Skeletal muscle tissue (tissue), 3 donors: ENCODE measurements at regions not wholly inside any gene's neighbourhood (a gene's known extent, or its start where the extent isn't known, plus 50 kb on each side); places are given as distances from the start of the nearest gene placed in this dataset.

Experiments used
- H3K27ac ChIP-seq: one replicate; pipeline ENCODE4 v1.7.0; 2013; ENCODE audit warnings: mild to moderate bottlenecking, low read depth, low read length, inconsistent platforms
- H3K27me3 ChIP-seq, 3 donors: one replicate each; pipeline ENCODE4 v1.7.0; 2013; ENCODE audit warnings: low read length in 3 of 3; ENCODE audit not compliant: control insufficient read depth in 3 of 3, insufficient read depth in 3 of 3
- H3K36me3 ChIP-seq, 3 donors: one replicate each; pipeline ENCODE4 v1.7.0; 2013; ENCODE audit warnings: low read length in 3 of 3; ENCODE audit not compliant: control insufficient read depth in 3 of 3, insufficient read depth in 3 of 3
- H3K4me1 ChIP-seq, 3 donors: one replicate each; pipeline ENCODE4 v1.7.0; 2013; ENCODE audit warnings: low read length in 3 of 3, mild to moderate bottlenecking in 3 of 3; ENCODE audit not compliant: control insufficient read depth in 3 of 3, insufficient read depth in 3 of 3
- H3K4me3 ChIP-seq, 3 donors: one replicate each; pipeline ENCODE4 v1.7.0; 2013; ENCODE audit warnings: low read length in 3 of 3
- H3K9ac ChIP-seq, 3 donors: one replicate each; pipeline ENCODE4 v1.7.0; 2013; ENCODE audit warnings: low read length in 3 of 3, mild to moderate bottlenecking in 3 of 3, moderate library complexity in 2 of 3, low read depth in 1 of 3
- H3K9me3 ChIP-seq, 3 donors: one replicate each; pipeline ENCODE4 v1.7.0; 2013; ENCODE audit warnings: low read length in 3 of 3; ENCODE audit not compliant: control insufficient read depth in 3 of 3
- donor health status: Osteomylitis.

DNA sequence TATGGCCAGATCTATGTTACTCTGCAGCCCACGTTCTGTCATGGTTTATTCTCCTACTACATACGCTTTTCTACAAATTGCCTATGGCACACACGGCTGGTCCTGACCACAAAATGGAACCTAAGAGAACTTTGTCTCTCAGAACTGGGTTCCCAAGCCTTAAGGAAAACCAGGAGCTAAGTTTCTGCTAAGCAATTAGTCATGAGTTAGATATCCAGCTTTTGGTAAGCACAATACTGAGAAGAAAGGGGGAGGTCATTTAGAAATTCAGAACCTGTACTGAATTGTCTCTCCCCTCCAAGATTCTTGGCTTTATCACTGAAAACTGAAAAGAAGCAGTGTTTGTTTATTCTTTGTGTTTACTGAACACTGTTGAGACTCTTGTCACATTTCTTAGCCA lies 283.5 kb upstream of the TANK start:
- Histone ChIP-seq H3K4me1 (no peaks in the 10 kb centered on the region), H3K4me3 (no peak overlapping the region), H3K9ac (no peak overlapping the region), H3K9me3 (no peaks in the 10 kb centered on the region), H3K27me3 (no peaks in the 10 kb centered on the region), H3K36me3 (no peaks in the 10 kb centered on the region), H3K27ac (no peak overlapping the region)

DNA sequence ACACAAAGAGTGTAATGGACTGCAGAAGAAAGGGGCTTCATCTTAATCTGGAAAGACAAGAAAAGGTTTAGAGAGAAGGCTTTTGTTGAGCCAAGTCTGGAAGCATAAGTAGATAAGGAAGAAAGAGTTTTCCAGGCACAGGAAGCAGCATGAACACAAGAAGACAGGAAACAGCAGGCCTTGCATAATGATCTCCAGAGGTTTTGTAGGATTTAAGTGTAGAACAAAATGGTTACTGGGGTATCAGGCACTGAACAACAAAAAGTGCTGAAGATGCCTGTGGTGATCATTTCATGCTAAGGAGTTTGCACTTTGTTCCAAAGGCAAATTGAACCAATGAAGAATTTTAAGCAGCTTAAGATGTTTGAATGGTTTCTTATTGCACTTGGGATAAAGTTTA lies 281.6 kb upstream of the TANK start:
- Histone ChIP-seq H3K4me1 (no peaks in the 10 kb centered on the region), H3K4me3 (no peak overlapping the region), H3K36me3 (no peaks in the 10 kb centered on the region), H3K27me3 (no peaks in the 10 kb centered on the region), H3K9me3 (no peaks in the 10 kb centered on the region), H3K27ac (no peak overlapping the region), H3K9ac (no peak overlapping the region)

DNA sequence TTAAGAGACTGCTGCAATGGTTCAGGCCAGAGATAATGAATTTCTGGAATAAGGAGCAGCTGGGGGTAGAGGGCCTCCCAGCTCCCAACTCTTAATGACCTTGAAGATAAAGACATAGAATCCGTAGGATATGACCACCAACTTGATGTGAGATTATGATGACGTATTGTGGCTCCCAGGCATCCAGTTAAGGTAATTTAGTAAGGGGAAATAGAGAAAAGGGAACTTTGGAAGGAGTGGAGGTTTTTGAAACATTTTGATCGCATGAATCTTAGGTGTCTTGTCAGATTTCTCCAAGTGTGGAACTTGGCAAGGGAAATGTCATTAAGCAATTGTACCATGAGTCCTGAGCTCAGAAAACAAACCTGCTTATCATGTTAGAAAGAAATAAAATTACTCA lies 277.3 kb upstream of the TANK start:
- Histone ChIP-seq H3K27me3 (no peaks in the 10 kb centered on the region), H3K4me3 (no peak overlapping the region), H3K27ac (no peak overlapping the region), H3K36me3 (no peaks in the 10 kb centered on the region), H3K4me1 (no peaks in the 10 kb centered on the region), H3K9ac (no peak overlapping the region), H3K9me3 (no peaks in the 10 kb centered on the region)

DNA sequence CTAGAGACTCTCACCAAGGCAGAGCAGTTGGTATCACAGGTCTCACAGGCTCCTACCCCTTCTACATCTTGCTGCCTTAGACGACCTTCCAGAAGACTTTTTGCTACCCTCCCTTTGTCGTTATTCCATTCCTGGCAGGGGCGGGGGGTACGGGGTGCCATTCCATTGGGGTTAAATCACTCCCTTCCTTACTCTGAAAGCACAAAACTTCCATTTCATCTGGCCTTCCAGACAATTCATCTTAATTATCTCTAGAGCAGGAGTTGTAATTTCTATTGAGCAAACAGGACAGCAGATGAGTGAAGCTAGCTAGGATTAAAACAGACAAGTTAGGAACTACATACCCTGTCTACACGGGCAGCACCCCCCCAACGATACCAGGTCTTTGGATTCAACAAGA lies 276.2 kb upstream of the TANK start:
- Histone ChIP-seq H3K9ac (no peak overlapping the region), H3K36me3 (no peaks in the 10 kb centered on the region), H3K27me3 (no peaks in the 10 kb centered on the region), H3K27ac (no peak overlapping the region), H3K4me3 (no peak overlapping the region), H3K4me1 (no peaks in the 10 kb centered on the region), H3K9me3 (no peaks in the 10 kb centered on the region)

DNA sequence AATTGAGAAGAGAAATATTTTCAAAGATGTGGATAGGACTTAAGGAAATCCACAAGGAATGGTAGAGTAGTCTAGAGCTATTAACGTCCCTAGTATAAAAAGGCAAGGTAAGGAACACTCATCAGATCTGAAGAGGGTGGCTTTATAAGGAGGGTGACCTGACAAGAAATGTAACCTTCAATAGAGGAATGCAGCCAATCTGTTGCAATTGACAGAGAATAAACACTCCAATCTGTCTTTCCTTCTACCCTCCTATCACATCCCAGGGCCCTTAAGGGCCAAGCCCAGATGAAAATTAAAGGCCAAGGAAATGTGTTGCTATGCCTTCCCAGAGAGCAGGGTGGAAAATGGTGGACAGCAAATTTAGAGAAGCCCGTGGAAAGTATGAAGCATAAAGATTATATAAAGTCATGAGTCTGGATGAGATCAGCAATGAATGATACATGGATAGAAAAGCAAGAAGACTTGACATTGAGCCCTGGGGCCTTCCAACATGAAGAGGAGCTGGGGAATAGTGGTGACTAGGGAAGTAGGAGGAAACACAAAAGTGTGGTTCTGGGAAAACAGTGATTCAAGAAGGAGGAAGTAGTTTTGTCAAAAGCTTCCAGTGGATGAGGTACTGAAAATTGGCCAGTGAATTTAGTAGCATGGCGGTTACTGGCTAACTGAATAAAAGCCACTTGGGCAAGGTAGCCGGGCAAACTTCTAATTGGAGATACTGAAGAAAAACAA lies 270.6 kb upstream of the TANK start:
- Histone ChIP-seq H3K27ac (no peak overlapping the region), H3K9me3 (no peaks in the 10 kb centered on the region), H3K4me1 (no peaks in the 10 kb centered on the region), H3K36me3 (no peaks in the 10 kb centered on the region), H3K4me3 (no peak overlapping the region), H3K27me3 (no peaks in the 10 kb centered on the region), H3K9ac (no peak overlapping the region)

DNA sequence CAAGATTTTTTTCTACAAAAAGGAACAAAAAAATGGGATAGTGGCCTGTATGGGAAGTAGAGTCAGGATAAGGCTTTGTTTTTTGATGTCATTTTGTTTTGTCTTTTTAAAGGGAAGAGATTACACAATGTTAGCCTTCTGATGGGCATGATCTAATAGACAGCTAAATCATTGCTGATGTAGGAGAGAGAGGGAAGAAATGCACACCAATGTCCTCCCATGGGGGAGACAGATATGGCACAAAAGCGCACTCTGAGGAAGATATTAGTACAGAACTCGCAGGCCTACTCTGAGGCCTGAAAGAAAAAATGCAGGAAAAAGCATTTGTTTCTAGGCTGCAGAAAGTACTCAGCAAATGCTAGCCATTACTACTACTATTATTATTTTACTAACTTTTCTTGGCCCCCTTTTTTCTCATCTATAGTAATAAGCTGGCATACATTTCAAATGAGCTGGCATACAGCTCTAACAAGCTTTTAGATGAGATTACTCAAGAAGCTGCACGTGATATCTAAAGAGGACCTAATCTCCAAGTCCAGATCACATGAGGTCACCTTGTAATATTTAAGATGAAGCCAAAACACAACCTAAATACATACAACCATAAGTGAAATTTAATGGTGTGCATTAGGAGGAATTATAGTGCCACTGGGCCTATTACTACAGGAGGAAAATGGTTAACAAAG lies 269.4 kb upstream of the TANK start:
- H3K9me3 ChIP-seq: no peaks in the 10 kb centered on the region
- H3K27ac ChIP-seq: no peak overlapping the region
- no peak overlapping the region for H3K9ac ChIP-seq
- H3K36me3 ChIP-seq: no peaks in the 10 kb centered on the region
- H3K4me1 ChIP-seq: no peaks in the 10 kb centered on the region
- H3K27me3 ChIP-seq: no peaks in the 10 kb centered on the region
- H3K4me3 ChIP-seq: no peak overlapping the region

DNA sequence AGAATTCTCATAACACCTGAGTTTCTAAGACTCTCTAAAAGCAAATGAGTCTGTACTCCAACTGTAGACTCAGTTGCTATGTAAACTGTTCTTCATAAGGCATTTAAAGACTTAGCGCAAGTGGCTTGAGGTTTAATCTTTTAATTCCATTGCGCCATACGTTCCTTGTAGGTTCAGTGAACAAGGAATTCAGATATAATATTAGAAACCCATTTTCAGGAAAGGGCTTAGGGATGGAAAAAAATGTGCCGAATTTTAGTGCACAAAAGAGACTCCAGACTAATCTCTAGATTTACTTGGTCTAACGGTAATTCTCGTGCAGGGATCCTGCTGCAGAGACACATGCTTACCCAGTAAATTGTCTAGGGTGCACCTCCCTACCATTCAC lies 268.9 kb upstream of the TANK start:
- Histone ChIP-seq H3K4me3 (no peak overlapping the region), H3K36me3 (no peaks in the 10 kb centered on the region), H3K9ac (no peak overlapping the region), H3K27ac (no peak overlapping the region), H3K9me3 (no peaks in the 10 kb centered on the region), H3K4me1 (no peaks in the 10 kb centered on the region), H3K27me3 (no peaks in the 10 kb centered on the region)

DNA sequence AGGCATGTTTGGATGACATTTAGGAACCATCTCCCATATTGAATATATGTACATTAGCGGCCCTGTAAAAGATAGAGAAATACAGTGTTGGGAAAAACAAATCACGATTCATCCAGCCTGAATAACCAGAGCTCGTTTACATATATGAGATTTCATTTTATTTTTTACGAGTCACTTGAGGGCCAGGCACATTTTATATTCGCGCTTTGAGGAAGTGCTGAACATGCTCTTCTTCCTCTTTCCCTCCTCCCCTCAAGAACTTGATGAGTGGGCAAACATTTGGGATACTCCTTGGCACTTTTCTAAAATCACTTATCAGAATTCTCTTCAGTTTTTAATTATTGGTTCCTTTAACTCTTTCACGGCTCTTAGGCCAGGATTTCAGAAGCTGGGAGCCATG lies 268.0 kb upstream of the TANK start:
- no peaks in the 10 kb centered on the region for H3K36me3 ChIP-seq
- H3K27ac ChIP-seq: no peak overlapping the region
- H3K27me3 ChIP-seq: no peaks in the 10 kb centered on the region
- no peaks in the 10 kb centered on the region for H3K9me3 ChIP-seq
- no peak overlapping the region for H3K4me3 ChIP-seq
- no peaks in the 10 kb centered on the region for H3K4me1 ChIP-seq
- H3K9ac ChIP-seq: no peak overlapping the region

DNA sequence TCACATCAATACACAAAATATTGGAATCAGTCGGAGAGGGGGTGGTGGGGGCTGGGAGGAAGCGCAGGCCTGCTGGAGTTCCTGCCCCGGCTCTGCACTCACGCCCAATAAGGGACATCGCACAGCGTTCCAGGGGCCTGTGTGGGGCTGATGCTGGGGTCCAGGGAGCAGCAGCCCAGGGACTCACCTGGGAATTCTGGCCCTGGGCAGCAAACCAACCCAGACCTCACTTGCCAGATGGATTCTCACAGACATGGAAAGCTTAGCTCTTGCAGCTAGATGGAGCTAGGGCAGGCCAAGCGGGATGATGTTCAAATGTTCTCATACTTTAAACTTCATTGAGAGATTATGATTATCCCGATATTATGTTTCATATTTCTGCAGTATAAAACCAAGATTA lies 266.6 kb upstream of the TANK start:
- H3K36me3 ChIP-seq: no peaks in the 10 kb centered on the region
- H3K9ac ChIP-seq: no peak overlapping the region
- H3K9me3 ChIP-seq: no peaks in the 10 kb centered on the region
- H3K4me3 ChIP-seq: no peak overlapping the region
- H3K4me1 ChIP-seq: no peaks in the 10 kb centered on the region
- H3K27me3 ChIP-seq: no peaks in the 10 kb centered on the region
- no peak overlapping the region for H3K27ac ChIP-seq

DNA sequence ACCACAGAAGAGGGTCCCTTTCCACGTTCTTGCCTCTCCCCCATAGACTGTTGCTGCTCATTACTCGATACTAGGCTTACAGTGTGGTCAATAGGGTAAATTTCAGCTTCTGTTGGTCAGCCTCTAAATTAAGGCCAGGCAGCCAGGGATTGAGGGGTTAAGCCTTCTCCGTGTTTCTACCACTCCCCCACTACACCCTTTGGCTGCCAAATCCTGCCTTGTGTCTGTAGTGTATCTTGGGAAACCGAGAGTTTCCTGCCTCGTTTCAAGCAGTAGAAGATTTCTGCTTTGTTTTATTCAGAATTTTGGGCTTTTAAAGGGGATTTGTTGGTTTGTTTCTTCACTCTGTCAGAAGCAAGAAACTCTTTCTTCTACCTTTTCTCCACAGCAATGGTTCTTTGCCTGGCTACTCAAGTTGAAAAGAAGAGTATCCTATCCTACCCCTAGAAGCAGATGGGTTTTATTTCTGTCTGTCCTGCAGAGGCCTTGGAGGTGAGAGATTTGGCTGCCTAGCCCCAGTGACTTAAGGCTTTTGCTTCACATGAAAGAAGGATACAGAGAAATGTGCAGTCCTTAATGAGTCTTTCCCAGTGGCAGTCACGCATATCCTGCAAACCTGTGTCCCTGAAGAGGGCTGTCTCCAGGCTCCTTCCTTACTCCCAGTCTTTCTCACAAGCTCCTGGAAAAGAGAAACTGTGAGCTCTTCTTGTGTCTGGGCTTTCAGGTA lies 261.5 kb upstream of the TANK start:
- no peaks in the 10 kb centered on the region for H3K36me3 ChIP-seq
- no peak overlapping the region for H3K4me3 ChIP-seq
- no peak overlapping the region for H3K27ac ChIP-seq
- H3K27me3 ChIP-seq: no peaks in the 10 kb centered on the region
- no peaks in the 10 kb centered on the region for H3K4me1 ChIP-seq
- no peak overlapping the region for H3K9ac ChIP-seq
- no peaks in the 10 kb centered on the region for H3K9me3 ChIP-seq
